Liver (tissue), 8 donors: ENCODE measurements at regions not wholly inside any gene's neighbourhood (a gene's known extent, or its start where the extent isn't known, plus 50 kb on each side); places are given as distances from the start of the nearest gene placed in this dataset.

ENCODE experiments used
- DNase-seq: peaks from one replicate; pipeline ENCODE4 v3.0.0-alpha.2; 2017; ENCODE audit warnings: low spot score
- H3K27ac ChIP-seq, 2 donors: one replicate each; pipeline ENCODE4 v1.7.0; 2013; ENCODE audit warnings: inconsistent platforms in 2 of 2, low read length in 2 of 2, control low read depth in 1 of 2, low read depth in 1 of 2, mild to moderate bottlenecking in 1 of 2
- H3K27me3 ChIP-seq, 4 donors: one replicate each; pipeline versions ENCODE4 v1.6.1 to v1.7.0; 2013; ENCODE audit warnings: low read length in 3 of 4, inconsistent platforms in 1 of 4, mild to moderate bottlenecking in 1 of 4, moderate library complexity in 1 of 4; ENCODE audit not compliant: control insufficient read depth in 4 of 4, insufficient read depth in 4 of 4
- H3K36me3 ChIP-seq, 4 donors: one replicate each; pipeline versions ENCODE4 v1.6.1 to v1.7.0; 2013; ENCODE audit warnings: low read length in 3 of 4, mild to moderate bottlenecking in 3 of 4, low read depth in 1 of 4, moderate library complexity in 1 of 4; ENCODE audit not compliant: control insufficient read depth in 4 of 4, insufficient read depth in 3 of 4
- H3K4me1 ChIP-seq, 4 donors: one replicate each; pipeline versions ENCODE4 v1.6.1 to v1.7.0; 2013; ENCODE audit warnings: low read length in 3 of 4, mild to moderate bottlenecking in 3 of 4, moderate library complexity in 1 of 4; ENCODE audit not compliant: control insufficient read depth in 4 of 4, insufficient read depth in 4 of 4
- H3K4me3 ChIP-seq, 3 donors: one replicate each; pipeline versions ENCODE4 v1.6.1 to v1.7.0; 2013; ENCODE audit warnings: low read length in 3 of 3, control low read depth in 1 of 3, low read depth in 1 of 3, mild to moderate bottlenecking in 1 of 3
- H3K9ac ChIP-seq, 2 donors: one replicate each; pipeline ENCODE4 v1.7.0; 2013; ENCODE audit warnings: low read length in 2 of 2, mild to moderate bottlenecking in 2 of 2, moderate library complexity in 2 of 2, control low read depth in 1 of 2, low read depth in 1 of 2
- H3K9me3 ChIP-seq, 4 donors: one replicate each; pipeline versions ENCODE4 v1.6.1 to v1.7.0; 2013; ENCODE audit warnings: low read length in 3 of 4; ENCODE audit not compliant: control insufficient read depth in 4 of 4
- CTCF ChIP-seq: fragments of 150-350 bp; IDR thresholded peaks from 2 replicates; pipeline ENCODE4 v1.5.1; 2017; ENCODE audit warnings: improper control_type of control experiment, low read depth, low read length; ENCODE audit not compliant: missing input control
- EGR1 ChIP-seq, 2 donors: IDR thresholded peaks; 2 replicates each; pipeline ENCODE4 v1.6.1; 2016 to 2018; ENCODE audit warnings: antibody characterized with exemption in 2 of 2, low read depth in 2 of 2
- FOXA1 ChIP-seq: IDR thresholded peaks from 2 replicates; pipeline ENCODE4 v1.6.1; 2016; ENCODE audit warnings: antibody characterized with exemption
- FOXA2 ChIP-seq: IDR thresholded peaks from 2 replicates; pipeline ENCODE4 v1.6.1; 2016; ENCODE audit warnings: antibody characterized with exemption
- GABPA ChIP-seq, 2 donors: IDR thresholded peaks in 1 of 2; conservative IDR thresholded peaks in 1 of 2; 2 replicates each; pipeline ENCODE4 v1.6.1; 2016; ENCODE audit warnings: antibody characterized with exemption in 2 of 2, mild to moderate bottlenecking in 1 of 2, moderate library complexity in 1 of 2
- HNF4A ChIP-seq, 2 donors: conservative IDR thresholded peaks; 2 replicates each; pipeline ENCODE4 v1.6.1; 2016; ENCODE audit warnings: antibody characterized with exemption in 2 of 2, mild to moderate bottlenecking in 2 of 2
- HNF4G ChIP-seq: IDR thresholded peaks from 2 replicates; pipeline ENCODE4 v1.6.1; 2016; ENCODE audit warnings: antibody characterized with exemption
- JUND ChIP-seq, 2 donors: IDR thresholded peaks; 2 replicates each; pipeline ENCODE4 v1.6.1; 2016; ENCODE audit warnings: antibody characterized with exemption in 2 of 2
- NR2F2 ChIP-seq: IDR thresholded peaks from 2 replicates; pipeline ENCODE4 v1.6.1; 2016; ENCODE audit warnings: antibody characterized with exemption
- RAD21 ChIP-seq, 2 donors: IDR thresholded peaks; 2 replicates each; pipeline ENCODE4 v1.6.1; 2016; ENCODE audit warnings: antibody characterized with exemption in 2 of 2, mild to moderate bottlenecking in 2 of 2
- REST ChIP-seq: IDR thresholded peaks from 2 replicates; pipeline ENCODE4 v1.6.1; 2016; ENCODE audit warnings: antibody characterized with exemption, mild to moderate bottlenecking
- RXRA ChIP-seq, 2 donors: IDR thresholded peaks; 2 replicates each; pipeline ENCODE4 v1.6.1; 2017 to 2018; ENCODE audit warnings: antibody characterized with exemption in 2 of 2, mild to moderate bottlenecking in 1 of 2
- SP1 ChIP-seq: IDR thresholded peaks from 2 replicates; pipeline ENCODE4 v1.6.1; 2018; ENCODE audit warnings: antibody characterized with exemption, mild to moderate bottlenecking
- TAF1 ChIP-seq: conservative IDR thresholded peaks from 2 replicates; pipeline ENCODE4 v1.6.1; 2016; ENCODE audit warnings: antibody characterized with exemption, mild to moderate bottlenecking
- YY1 ChIP-seq: IDR thresholded peaks from 2 replicates; pipeline ENCODE4 v1.6.1; 2016; ENCODE audit warnings: antibody characterized with exemption, mild to moderate bottlenecking
- WGBS: extraction: QIAGEN DNeasy Blood & Tissue Kit; methylation state at CpG from one replicate; pipeline ENCODE4 v1.1.7; 2013; 5-methylcytosine and 5-hydroxymethylcytosine counted together
- TF ChIP-seq, protein P1 (sequence below): IDR thresholded peaks from 2 replicates; pipeline ENCODE4 v1.6.1; 2016; ENCODE audit warnings: antibody characterized with exemption
- TF ChIP-seq, protein P2 (sequence below): IDR thresholded peaks from 2 replicates; pipeline ENCODE4 v1.6.1; 2016; ENCODE audit warnings: antibody characterized with exemption
- TF ChIP-seq, protein P3 (sequence below): IDR thresholded peaks from 2 replicates; pipeline ENCODE4 v1.6.1; 2016; ENCODE audit warnings: antibody characterized with exemption
- donor health status: healthy.
- donor health status: healthy.
- donor health status: healthy.
- donor health status: healthy.
- donor health status: healthy.

DNA sequence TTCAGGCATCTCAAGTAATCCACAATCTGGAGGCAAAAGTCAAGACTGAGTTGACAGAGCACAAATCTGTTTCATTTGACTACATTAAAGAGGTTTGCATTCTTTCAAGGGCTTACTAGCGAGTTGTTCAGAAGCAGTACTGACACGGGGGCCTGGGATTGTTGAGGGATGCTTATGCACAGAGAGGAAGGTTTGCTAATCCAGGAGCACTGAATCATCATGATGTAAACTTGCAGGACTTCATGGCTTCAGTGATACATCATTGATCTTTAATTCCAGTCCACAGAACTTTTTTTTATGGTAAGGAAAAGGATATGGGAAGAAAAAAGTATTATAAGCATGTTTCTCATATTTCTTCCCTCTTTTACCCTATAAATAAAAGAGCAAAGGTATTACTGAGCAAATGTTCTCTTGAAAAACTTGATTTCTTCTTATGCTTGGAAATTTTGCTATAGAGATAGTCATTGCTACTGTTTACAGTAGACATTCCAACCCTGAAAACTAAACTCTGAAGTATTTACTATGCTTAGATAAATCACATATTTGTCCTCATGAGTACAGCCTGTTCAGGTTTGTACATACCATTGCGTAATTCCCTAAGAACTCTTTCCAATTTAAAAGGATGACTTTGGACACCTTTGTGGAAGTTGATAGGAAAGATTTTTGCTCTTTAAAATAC lies 65.8 kb upstream of the KPNA3 start:
- TF ChIP-seq HNF4G (no peak), EGR1 (IDR thresholded peaks at IDR 0.05; ENCODE audit: low read depth in 2 of 2) (no peak), RAD21 (IDR thresholded peaks at IDR 0.05) (peak; percentile 43 to 49), JUND (IDR thresholded peaks at IDR 0.05) (peak; percentile 72 to 75), NR2F2 (peak; percentile 36), TAF1 (no peak), FOXA2 (peak; percentile 95), FOXA1 (peak; percentile 95), CTCF (no peak), RXRA (IDR thresholded peaks at IDR 0.05) (peak; percentile 70 to 86), HNF4A (conservative IDR thresholded peaks at IDR 0.05) (peak; percentile 81 to 88), GABPA (IDR thresholded peaks at IDR 0.05 in 1 of 2, conservative IDR thresholded peaks at IDR 0.05 in 1 of 2) (peak in 1 of 2 donors; percentile 32), SP1 (peak; percentile 97), REST (peak; percentile 43), YY1 (peak; percentile 67)
- TF ChIP-seq, protein P1, sequence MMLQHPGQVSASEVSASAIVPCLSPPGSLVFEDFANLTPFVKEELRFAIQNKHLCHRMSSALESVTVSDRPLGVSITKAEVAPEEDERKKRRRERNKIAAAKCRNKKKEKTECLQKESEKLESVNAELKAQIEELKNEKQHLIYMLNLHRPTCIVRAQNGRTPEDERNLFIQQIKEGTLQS: peak; percentile 34
- TF ChIP-seq, protein P2, sequence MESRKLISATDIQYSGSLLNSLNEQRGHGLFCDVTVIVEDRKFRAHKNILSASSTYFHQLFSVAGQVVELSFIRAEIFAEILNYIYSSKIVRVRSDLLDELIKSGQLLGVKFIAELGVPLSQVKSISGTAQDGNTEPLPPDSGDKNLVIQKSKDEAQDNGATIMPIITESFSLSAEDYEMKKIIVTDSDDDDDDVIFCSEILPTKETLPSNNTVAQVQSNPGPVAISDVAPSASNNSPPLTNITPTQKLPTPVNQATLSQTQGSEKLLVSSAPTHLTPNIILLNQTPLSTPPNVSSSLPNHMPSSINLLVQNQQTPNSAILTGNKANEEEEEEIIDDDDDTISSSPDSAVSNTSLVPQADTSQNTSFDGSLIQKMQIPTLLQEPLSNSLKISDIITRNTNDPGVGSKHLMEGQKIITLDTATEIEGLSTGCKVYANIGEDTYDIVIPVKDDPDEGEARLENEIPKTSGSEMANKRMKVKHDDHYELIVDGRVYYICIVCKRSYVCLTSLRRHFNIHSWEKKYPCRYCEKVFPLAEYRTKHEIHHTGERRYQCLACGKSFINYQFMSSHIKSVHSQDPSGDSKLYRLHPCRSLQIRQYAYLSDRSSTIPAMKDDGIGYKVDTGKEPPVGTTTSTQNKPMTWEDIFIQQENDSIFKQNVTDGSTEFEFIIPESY: peak; percentile 74
- TF ChIP-seq, protein P3, sequence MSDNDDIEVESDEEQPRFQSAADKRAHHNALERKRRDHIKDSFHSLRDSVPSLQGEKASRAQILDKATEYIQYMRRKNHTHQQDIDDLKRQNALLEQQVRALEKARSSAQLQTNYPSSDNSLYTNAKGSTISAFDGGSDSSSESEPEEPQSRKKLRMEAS: peak; percentile 78

More for the DNA sequence above, 65.8 kb upstream of the KPNA3 start:
- Histone ChIP-seq H3K4me3 (peak overlapping the region in 2 of 3 donors; percentile 39 to 49), H3K9ac (no peak overlapping the region), H3K9me3 (peaks cover 0 to 5% (median 2%) of the 10 kb centered on the region in 4 donors), H3K27me3 (no peaks in the 10 kb centered on the region), H3K4me1 (peaks cover 10 to 23% (median 22%) of the 10 kb centered on the region in 4 donors), H3K36me3 (no peaks in the 10 kb centered on the region), H3K27ac (peak overlapping the region; percentile 51 to 82)
- 27% methylated on average over 3 of the region's 3 CpGs for WGBS
- no peak for DNase-seq
